NCI-H1105 treated with DMSO at 0.1 percent for 48 hours (cell line): ENCODE measurements at regions not wholly inside any gene's neighbourhood (a gene's known extent, or its start where the extent isn't known, plus 50 kb on each side); places are given as distances from the start of the nearest gene placed in this dataset.

Experiments
- DNase-seq: peaks from one replicate; lab custom pipeline; 2025; lab: John Stamatoyannopoulos, UW

- DNase-seq = no peak
These were observed 983.6 kb downstream of the FLRT2 start for GRCh38 chr14:86513564-86513963.

GRCh38 chr14:86513056-86513455 lies 983.1 kb downstream of the FLRT2 start:
- DNase-seq = no peak

- DNase-seq = no peak
These were observed 980.5 kb downstream of the FLRT2 start for GRCh38 chr14:86510491-86510890.

- no peak for DNase-seq
These were observed 975.9 kb downstream of the FLRT2 start for GRCh38 chr14:86505808-86506207.

GRCh38 chr14:86501611-86502010 lies 971.7 kb downstream of the FLRT2 start:
- no peak for DNase-seq

GRCh38 chr14:86491743-86492142 lies 961.8 kb downstream of the FLRT2 start:
- DNase-seq = peak; percentile 18

GRCh38 chr14:86481104-86481503 lies 951.2 kb downstream of the FLRT2 start:
- DNase-seq = no peak

GRCh38 chr14:86464341-86464740 lies 934.4 kb downstream of the FLRT2 start:
- DNase-seq = no peak

- DNase-seq = no peak
These were observed 932.3 kb downstream of the FLRT2 start for GRCh38 chr14:86462193-86462753.

GRCh38 chr14:86457481-86458135 lies 927.7 kb downstream of the FLRT2 start:
- no peak for DNase-seq

- DNase-seq = no peak
These were observed 920.1 kb downstream of the FLRT2 start for GRCh38 chr14:86450085-86450484.

GRCh38 chr14:86442135-86442534 lies 912.2 kb downstream of the FLRT2 start:
- no peak for DNase-seq

GRCh38 chr14:86430853-86431252 lies 900.9 kb downstream of the FLRT2 start:
- DNase-seq = peak; percentile 71

- DNase-seq = no peak
These were observed 893.3 kb downstream of the FLRT2 start for GRCh38 chr14:86423214-86423613.

- no peak for DNase-seq
These were observed 890.2 kb downstream of the FLRT2 start for GRCh38 chr14:86420131-86420530.

- no peak for DNase-seq
These were observed 884.2 kb downstream of the FLRT2 start for GRCh38 chr14:86414146-86414545.

GRCh38 chr14:86404989-86405649 lies 875.2 kb downstream of the FLRT2 start:
- DNase-seq = no peak

GRCh38 chr14:86404425-86404824 lies 874.5 kb downstream of the FLRT2 start:
- DNase-seq = no peak

GRCh38 chr14:86402545-86402944 lies 872.6 kb downstream of the FLRT2 start:
- no peak for DNase-seq

- no peak for DNase-seq
These were observed 861.1 kb downstream of the FLRT2 start for GRCh38 chr14:86391085-86391484.

GRCh38 chr14:86388216-86388615 lies 858.3 kb downstream of the FLRT2 start:
- DNase-seq = no peak

GRCh38 chr14:86373886-86374285 lies 843.9 kb downstream of the FLRT2 start:
- DNase-seq = peak; percentile 68

GRCh38 chr14:86372402-86372801 lies 842.5 kb downstream of the FLRT2 start:
- no peak for DNase-seq

GRCh38 chr14:86364634-86365033 lies 834.7 kb downstream of the FLRT2 start:
- no peak for DNase-seq
